Stimulated activated naive CD8-positive, alpha-beta T cell treated with anti-CD3 and anti-CD28 coated beads, Interleukin-15, Interleukin-2, amounts not matched to agents 100 ng/mL and 50 ng/mL, for 24 hours (primary cell): ENCODE measurements at regions not wholly inside any gene's neighbourhood (a gene's known extent, or its start where the extent isn't known, plus 50 kb on each side); places are given as distances from the start of the nearest gene placed in this dataset.

Experiments used
- H3K27ac Mint-ChIP-seq: one replicate; pipeline ENCODE4 v1.8.0; 2021; ENCODE audit warnings: mild to moderate bottlenecking, mixed read lengths
- H3K27me3 Mint-ChIP-seq: one replicate; pipeline ENCODE4 v1.8.0; 2021; ENCODE audit warnings: mixed read lengths
- H3K36me3 Mint-ChIP-seq: one replicate; pipeline ENCODE4 v1.8.0; 2021; ENCODE audit warnings: low read depth, mixed read lengths
- H3K4me1 Mint-ChIP-seq: one replicate; pipeline ENCODE4 v1.8.0; 2021; ENCODE audit warnings: low read depth, mixed read lengths
- H3K4me3 Mint-ChIP-seq: one replicate; pipeline ENCODE4 v1.8.0; 2021; ENCODE audit warnings: mild to moderate bottlenecking, mixed read lengths
- H3K9me3 Mint-ChIP-seq: one replicate; pipeline ENCODE4 v1.8.0; 2021; ENCODE audit warnings: mixed read lengths

GRCh38 chr1:112285746-112286145 lies 110.3 kb upstream of the CTTNBP2NL start:
- Mint-ChIP-seq H3K9me3 (no peaks in the 10 kb centered on the region), H3K27me3 (peaks cover 33% of the 10 kb centered on the region), H3K4me3 (no peak overlapping the region), H3K27ac (no peak overlapping the region), H3K36me3 (no peaks in the 10 kb centered on the region), H3K4me1 (no peaks in the 10 kb centered on the region)

GRCh38 chr1:112296908-112297307 lies 99.1 kb upstream of the CTTNBP2NL start:
- H3K27ac Mint-ChIP-seq, result no peak overlapping the region
- H3K9me3 Mint-ChIP-seq, result peaks cover 10% of the 10 kb centered on the region
- no peaks in the 10 kb centered on the region for H3K4me1 Mint-ChIP-seq
- H3K27me3 Mint-ChIP-seq, result peaks cover 13% of the 10 kb centered on the region
- no peaks in the 10 kb centered on the region for H3K36me3 Mint-ChIP-seq
- H3K4me3 Mint-ChIP-seq, result no peak overlapping the region

- Mint-ChIP-seq H3K27me3 (peaks cover 11% of the 10 kb centered on the region), H3K27ac (no peak overlapping the region), H3K36me3 (no peaks in the 10 kb centered on the region), H3K9me3 (peaks cover 10% of the 10 kb centered on the region), H3K4me3 (no peak overlapping the region), H3K4me1 (no peaks in the 10 kb centered on the region)
Measured at GRCh38 chr1:112297536-112297935, 98.5 kb upstream of the CTTNBP2NL start.

GRCh38 chr1:112298558-112298957 lies 97.5 kb upstream of the CTTNBP2NL start:
- Mint-ChIP-seq H3K27me3 (peaks cover 11% of the 10 kb centered on the region), H3K4me3 (no peak overlapping the region), H3K36me3 (no peaks in the 10 kb centered on the region), H3K4me1 (no peaks in the 10 kb centered on the region), H3K27ac (no peak overlapping the region), H3K9me3 (peaks cover 10% of the 10 kb centered on the region)

GRCh38 chr1:112304126-112304525 lies 91.9 kb upstream of the CTTNBP2NL start:
- Mint-ChIP-seq H3K36me3 (no peaks in the 10 kb centered on the region), H3K4me3 (no peak overlapping the region), H3K27me3 (peaks cover 17% of the 10 kb centered on the region), H3K9me3 (no peaks in the 10 kb centered on the region), H3K27ac (no peak overlapping the region), H3K4me1 (no peaks in the 10 kb centered on the region)

- Mint-ChIP-seq H3K4me1 (no peaks in the 10 kb centered on the region), H3K27ac (no peak overlapping the region), H3K36me3 (no peaks in the 10 kb centered on the region), H3K4me3 (no peak overlapping the region), H3K27me3 (peaks cover 18% of the 10 kb centered on the region), H3K9me3 (no peaks in the 10 kb centered on the region)
Measured at GRCh38 chr1:112304612-112305011, 91.4 kb upstream of the CTTNBP2NL start.

- no peak overlapping the region for H3K27ac Mint-ChIP-seq
- peaks cover 25% of the 10 kb centered on the region for H3K27me3 Mint-ChIP-seq
- H3K9me3 Mint-ChIP-seq, result no peaks in the 10 kb centered on the region
Measured at GRCh38 chr1:112307930-112308591, 88.0 kb upstream of the CTTNBP2NL start.

GRCh38 chr1:112308716-112309115 lies 87.3 kb upstream of the CTTNBP2NL start:
- Mint-ChIP-seq H3K27ac (no peak overlapping the region), H3K36me3 (no peaks in the 10 kb centered on the region), H3K4me1 (no peaks in the 10 kb centered on the region), H3K27me3 (peaks cover 25% of the 10 kb centered on the region), H3K9me3 (no peaks in the 10 kb centered on the region), H3K4me3 (no peak overlapping the region)

More at GRCh38 chr1:112307930-112308591, 88.0 kb upstream of the CTTNBP2NL start:
- no peaks in the 10 kb centered on the region for H3K36me3 Mint-ChIP-seq
- H3K4me1 Mint-ChIP-seq, result no peaks in the 10 kb centered on the region
- no peak overlapping the region for H3K4me3 Mint-ChIP-seq

- H3K36me3 Mint-ChIP-seq, result no peaks in the 10 kb centered on the region
- peaks cover 25% of the 10 kb centered on the region for H3K27me3 Mint-ChIP-seq
- no peak overlapping the region for H3K4me3 Mint-ChIP-seq
- no peak overlapping the region for H3K27ac Mint-ChIP-seq
- H3K9me3 Mint-ChIP-seq, result no peaks in the 10 kb centered on the region
- no peaks in the 10 kb centered on the region for H3K4me1 Mint-ChIP-seq
Measured at GRCh38 chr1:112309499-112309898, 86.5 kb upstream of the CTTNBP2NL start.

- H3K4me1 Mint-ChIP-seq, result no peaks in the 10 kb centered on the region
- H3K4me3 Mint-ChIP-seq, result no peak overlapping the region
- H3K36me3 Mint-ChIP-seq, result no peaks in the 10 kb centered on the region
- H3K9me3 Mint-ChIP-seq, result no peaks in the 10 kb centered on the region
- no peak overlapping the region for H3K27ac Mint-ChIP-seq
- H3K27me3 Mint-ChIP-seq, result peaks cover 22% of the 10 kb centered on the region
Measured at GRCh38 chr1:112312315-112312714, 83.7 kb upstream of the CTTNBP2NL start.

- H3K4me3 Mint-ChIP-seq, result no peak overlapping the region
- H3K9me3 Mint-ChIP-seq, result no peaks in the 10 kb centered on the region
- no peaks in the 10 kb centered on the region for H3K4me1 Mint-ChIP-seq
- no peaks in the 10 kb centered on the region for H3K36me3 Mint-ChIP-seq
- H3K27ac Mint-ChIP-seq, result no peak overlapping the region
- peaks cover 18% of the 10 kb centered on the region for H3K27me3 Mint-ChIP-seq
Measured at GRCh38 chr1:112312879-112313278, 83.1 kb upstream of the CTTNBP2NL start.

GRCh38 chr1:112316254-112316913 lies 79.6 kb upstream of the CTTNBP2NL start:
- no peak overlapping the region for H3K4me3 Mint-ChIP-seq
- H3K4me1 Mint-ChIP-seq, result no peaks in the 10 kb centered on the region
- peaks cover 16% of the 10 kb centered on the region for H3K27me3 Mint-ChIP-seq
- H3K27ac Mint-ChIP-seq, result no peak overlapping the region
- no peaks in the 10 kb centered on the region for H3K36me3 Mint-ChIP-seq
- H3K9me3 Mint-ChIP-seq, result no peaks in the 10 kb centered on the region

GRCh38 chr1:112317140-112317539 lies 78.9 kb upstream of the CTTNBP2NL start:
- H3K27ac Mint-ChIP-seq, result no peak overlapping the region
- H3K4me1 Mint-ChIP-seq, result no peaks in the 10 kb centered on the region
- H3K4me3 Mint-ChIP-seq, result no peak overlapping the region
- H3K27me3 Mint-ChIP-seq, result peaks cover 15% of the 10 kb centered on the region
- no peaks in the 10 kb centered on the region for H3K36me3 Mint-ChIP-seq
- no peaks in the 10 kb centered on the region for H3K9me3 Mint-ChIP-seq

- Mint-ChIP-seq H3K27me3 (peaks cover 19% of the 10 kb centered on the region), H3K36me3 (no peaks in the 10 kb centered on the region), H3K4me1 (no peaks in the 10 kb centered on the region), H3K27ac (no peak overlapping the region), H3K9me3 (no peaks in the 10 kb centered on the region), H3K4me3 (no peak overlapping the region)
Measured at GRCh38 chr1:112317611-112318062, 78.4 kb upstream of the CTTNBP2NL start.

GRCh38 chr1:112318263-112318662 lies 77.8 kb upstream of the CTTNBP2NL start:
- H3K4me1 Mint-ChIP-seq, result no peaks in the 10 kb centered on the region
- H3K4me3 Mint-ChIP-seq, result no peak overlapping the region
- no peaks in the 10 kb centered on the region for H3K36me3 Mint-ChIP-seq
- no peaks in the 10 kb centered on the region for H3K9me3 Mint-ChIP-seq
- H3K27ac Mint-ChIP-seq, result no peak overlapping the region
- peaks cover 22% of the 10 kb centered on the region for H3K27me3 Mint-ChIP-seq
